ENCODE measurements at regions not wholly inside any gene's neighbourhood (a gene's known extent, or its start where the extent isn't known, plus 50 kb on each side); places are given as distances from the start of the nearest gene placed in this dataset.

GRCh38 chr5:117953272-117953671 is 1035.1 kb downstream of the DTWD2 start:
- Histone ChIP-seq H3K27ac (ENCODE audit: low read length) (no peak overlapping the region), H3K9me3 (ENCODE audit: control insufficient read depth, insufficient read depth, low read length) (no peaks in the 10 kb centered on the region), H3K36me3 (ENCODE audit: control insufficient read depth, insufficient read depth, low read length) (no peaks in the 10 kb centered on the region), H3K27me3 (ENCODE audit: control insufficient read depth, insufficient read depth, low read length) (no peaks in the 10 kb centered on the region), H3K4me1 (ENCODE audit: control insufficient read depth, insufficient read depth, low read length) (no peaks in the 10 kb centered on the region), H3K4me3 (ENCODE audit: low read length) (no peak overlapping the region)
- TF ChIP-seq CTCF (IDR thresholded peaks at IDR 0.05), result no peak
- Mint-ChIP-seq H3K4me1 (no peaks in the 10 kb centered on the region), H3K4me3 (no peak overlapping the region), H3K27me3 (ENCODE audit: low read depth in 2 of 2) (no peaks in the 10 kb centered on the region), H3K36me3 (no peaks in the 10 kb centered on the region), H3K9me3 (peaks cover 13 to 28% of the 10 kb centered on the region in 2 donors), H3K27ac (no peak overlapping the region)
- no peak for DNase-seq
- intact Hi-C loops (cut with micrococcal nuclease), result no loop called here
- 94% methylated on average over 11 of the region's 13 CpGs for WGBS (ENCODE audit: insufficient coverage)
- ATAC-seq, result no peak

GRCh38 chr5:117947836-117948235 is 1040.5 kb downstream of the DTWD2 start:
- Mint-ChIP-seq H3K27me3 (ENCODE audit: low read depth in 2 of 2) (no peaks in the 10 kb centered on the region), H3K36me3 (no peaks in the 10 kb centered on the region), H3K4me1 (no peaks in the 10 kb centered on the region), H3K27ac (no peak overlapping the region), H3K9me3 (peaks cover 12 to 19% of the 10 kb centered on the region in 2 donors), H3K4me3 (no peak overlapping the region)
- ATAC-seq, result no peak
- intact Hi-C loops (cut with micrococcal nuclease), result no loop called here
- no peaks in the 10 kb centered on the region for H3K36me3 ChIP-seq (ENCODE audit: control insufficient read depth, insufficient read depth, low read length)
- H3K4me3 ChIP-seq (ENCODE audit: low read length), result no peak overlapping the region
- H3K9me3 ChIP-seq (ENCODE audit: control insufficient read depth, insufficient read depth, low read length), result no peaks in the 10 kb centered on the region
- no peak for TF ChIP-seq CTCF (IDR thresholded peaks at IDR 0.05)
- H3K27me3 ChIP-seq (ENCODE audit: control insufficient read depth, insufficient read depth, low read length), result no peaks in the 10 kb centered on the region
- H3K27ac ChIP-seq (ENCODE audit: low read length), result no peak overlapping the region
- DNase-seq, result no peak
- 100% methylated on average over 1 of the region's 2 CpGs for WGBS (ENCODE audit: insufficient coverage)
- no peaks in the 10 kb centered on the region for H3K4me1 ChIP-seq (ENCODE audit: control insufficient read depth, insufficient read depth, low read length)

GRCh38 chr5:117947121-117947520 is 1041.2 kb downstream of the DTWD2 start:
- H3K36me3 ChIP-seq (ENCODE audit: control insufficient read depth, insufficient read depth, low read length), result no peaks in the 10 kb centered on the region
- DNase-seq, result no peak
- no peak for ATAC-seq
- no peak overlapping the region for H3K4me3 ChIP-seq (ENCODE audit: low read length)
- Mint-ChIP-seq H3K4me1 (no peaks in the 10 kb centered on the region), H3K4me3 (no peak overlapping the region), H3K27ac (no peak overlapping the region), H3K27me3 (ENCODE audit: low read depth in 2 of 2) (no peaks in the 10 kb centered on the region), H3K36me3 (no peaks in the 10 kb centered on the region), H3K9me3 (peaks cover 13 to 16% of the 10 kb centered on the region in 2 donors)
- intact Hi-C loops (cut with micrococcal nuclease), result no loop called here
- no peak for TF ChIP-seq CTCF (IDR thresholded peaks at IDR 0.05)
- H3K4me1 ChIP-seq (ENCODE audit: control insufficient read depth, insufficient read depth, low read length), result no peaks in the 10 kb centered on the region
- no peaks in the 10 kb centered on the region for H3K9me3 ChIP-seq (ENCODE audit: control insufficient read depth, insufficient read depth, low read length)
- no peaks in the 10 kb centered on the region for H3K27me3 ChIP-seq (ENCODE audit: control insufficient read depth, insufficient read depth, low read length)
- H3K27ac ChIP-seq (ENCODE audit: low read length), result no peak overlapping the region
- 80% methylated on average over 2 of the region's 2 CpGs for WGBS (ENCODE audit: insufficient coverage)

- Mint-ChIP-seq H3K27ac (no peak overlapping the region), H3K9me3 (peaks cover 18 to 20% of the 10 kb centered on the region in 2 donors)
- 90% methylated on average over 2 of the region's 2 CpGs for WGBS (ENCODE audit: insufficient coverage)
Observed at GRCh38 chr5:117945258-117945657, 1043.1 kb downstream of the DTWD2 start.

More at GRCh38 chr5:117945258-117945657, 1043.1 kb downstream of the DTWD2 start:
- Histone ChIP-seq H3K4me3 (ENCODE audit: low read length) (no peak overlapping the region), H3K9me3 (ENCODE audit: control insufficient read depth, insufficient read depth, low read length) (no peaks in the 10 kb centered on the region), H3K27me3 (ENCODE audit: control insufficient read depth, insufficient read depth, low read length) (no peaks in the 10 kb centered on the region), H3K36me3 (ENCODE audit: control insufficient read depth, insufficient read depth, low read length) (no peaks in the 10 kb centered on the region), H3K4me1 (ENCODE audit: control insufficient read depth, insufficient read depth, low read length) (no peaks in the 10 kb centered on the region), H3K27ac (ENCODE audit: low read length) (no peak overlapping the region)
- Mint-ChIP-seq H3K36me3 (no peaks in the 10 kb centered on the region), H3K4me1 (no peaks in the 10 kb centered on the region), H3K4me3 (no peak overlapping the region), H3K27me3 (ENCODE audit: low read depth in 2 of 2) (no peaks in the 10 kb centered on the region)
- no peak for TF ChIP-seq CTCF (IDR thresholded peaks at IDR 0.05)
- DNase-seq (no peak), ATAC-seq (no peak)
- intact Hi-C loops (cut with micrococcal nuclease), result no loop called here
